HG03108 (cell line): ENCODE measurements at regions not wholly inside any gene's neighbourhood (a gene's known extent, or its start where the extent isn't known, plus 50 kb on each side); places are given as distances from the start of the nearest gene placed in this dataset.
"Not testable (repeated sequence)": the region's sequence is repeated elsewhere in the genome, so short reads cannot be mapped to it uniquely, and the experiment has no call there.

Experiments
- ATAC-seq: cut with Tn5 transposase; IDR thresholded peaks from one replicate; pipeline ENCODE4 v1.9.1; 2021; ENCODE audit warnings: moderate library complexity; ENCODE audit not compliant: unreplicated experiment

- no peak for ATAC-seq
These were observed 2017.3 kb downstream of the C4orf33 start for GRCh38 chr4:131113273-131113672.

DNA sequence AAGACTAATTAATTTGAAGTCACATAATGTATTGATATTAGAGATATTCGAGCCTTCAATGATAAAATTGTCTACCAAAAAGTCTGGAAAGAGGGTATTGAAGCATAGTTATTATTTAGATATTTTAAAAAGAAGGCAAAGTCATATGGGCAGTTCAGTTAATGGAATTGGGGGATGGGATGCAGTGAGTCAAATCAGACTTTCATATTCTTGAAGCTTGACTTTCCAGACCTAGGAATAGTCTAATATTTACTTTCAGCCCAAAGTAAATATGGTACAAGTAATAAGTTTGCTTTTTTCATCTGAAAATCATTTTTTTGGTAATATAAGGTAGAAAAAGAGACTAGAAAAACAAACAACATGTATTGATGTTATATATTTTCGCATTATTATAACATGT lies 2017.8 kb downstream of the C4orf33 start:
- ATAC-seq: no peak

- no peak for ATAC-seq
These were observed 2023.7 kb downstream of the C4orf33 start for GRCh38 chr4:131119661-131120060.

DNA sequence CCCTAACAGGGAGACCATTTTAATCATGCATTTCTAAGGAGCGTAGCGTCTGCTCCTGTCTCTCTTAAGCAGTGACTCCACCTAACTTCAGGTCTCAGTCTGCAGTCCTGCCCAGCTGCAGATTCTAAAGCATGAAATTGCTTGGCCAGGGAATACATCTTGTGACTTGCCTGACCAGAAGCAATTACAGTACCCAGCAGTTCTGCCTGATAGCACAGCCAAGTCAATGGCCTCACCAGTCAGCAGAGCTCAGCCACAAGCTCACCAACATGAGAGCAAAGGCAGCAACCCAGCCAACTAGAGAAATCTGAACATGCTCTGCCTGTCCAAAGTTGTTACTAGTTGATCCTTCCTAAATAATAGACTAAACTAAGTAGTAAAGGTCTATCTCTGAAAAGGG lies 2011.9 kb upstream of the PCDH10 start:
- ATAC-seq: no peak

DNA sequence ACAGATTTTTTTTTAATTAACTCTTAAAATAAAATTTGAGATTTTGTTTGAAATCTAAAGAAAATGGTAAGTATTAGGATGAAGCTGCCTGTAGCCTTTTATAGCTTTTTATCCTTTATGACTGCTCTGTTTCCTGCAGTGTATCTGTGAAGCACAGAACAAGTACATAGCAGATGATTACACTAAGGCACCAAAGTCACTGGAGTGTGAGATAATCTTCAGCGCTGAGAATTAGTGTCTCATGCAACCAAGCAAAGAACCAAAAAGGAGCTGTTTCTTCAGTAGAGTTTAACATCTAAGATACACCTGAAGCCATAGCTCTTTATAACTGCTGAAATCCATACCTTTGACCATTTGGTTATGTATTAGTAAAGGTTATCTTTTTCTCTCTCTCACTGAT lies 1989.8 kb upstream of the PCDH10 start:
- no peak for ATAC-seq

DNA sequence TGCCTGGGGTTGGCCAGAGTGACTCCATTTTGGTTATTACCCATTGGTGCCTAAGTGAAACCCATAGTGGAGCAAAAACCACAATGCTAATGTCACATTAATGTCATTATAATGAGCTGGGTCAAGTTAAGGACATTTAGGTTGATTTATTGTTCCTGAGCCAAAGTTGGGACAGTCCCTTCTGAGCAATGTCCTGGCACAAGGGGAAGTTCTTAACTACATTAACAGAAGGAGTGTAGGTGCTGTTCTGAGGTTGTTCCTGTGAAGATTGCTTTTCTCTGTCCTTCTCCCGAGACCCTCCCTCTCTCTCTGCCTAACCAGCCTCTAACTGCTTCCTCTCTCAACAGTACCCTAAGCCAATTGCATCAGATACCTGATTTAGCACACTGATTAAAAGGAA lies 1956.8 kb upstream of the PCDH10 start:
- ATAC-seq: no peak

- ATAC-seq: no peak
These were observed 1941.5 kb upstream of the PCDH10 start for GRCh38 chr4:131207589-131207988.

- ATAC-seq: no peak
These were observed 1900.8 kb upstream of the PCDH10 start for GRCh38 chr4:131248314-131248713.

DNA sequence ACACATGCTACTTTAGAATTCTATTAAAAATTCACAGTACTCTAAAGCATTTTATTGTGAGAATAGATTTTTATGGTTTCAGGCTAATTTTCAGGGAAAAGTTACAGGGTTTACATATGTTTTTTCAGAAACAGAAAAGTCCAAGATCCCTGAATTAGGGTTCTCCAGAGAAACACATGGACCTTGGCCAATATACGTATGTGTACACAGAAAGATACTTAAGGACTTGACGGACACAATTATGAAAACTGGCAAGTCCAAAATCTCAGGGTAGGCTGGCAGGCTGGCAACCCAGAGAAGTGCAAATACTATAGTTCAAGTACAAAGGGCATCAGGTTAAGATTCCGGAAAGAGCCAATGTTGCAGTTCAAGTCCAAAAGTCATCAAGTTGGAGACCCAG lies 1897.8 kb upstream of the PCDH10 start:
- ATAC-seq: no peak

DNA sequence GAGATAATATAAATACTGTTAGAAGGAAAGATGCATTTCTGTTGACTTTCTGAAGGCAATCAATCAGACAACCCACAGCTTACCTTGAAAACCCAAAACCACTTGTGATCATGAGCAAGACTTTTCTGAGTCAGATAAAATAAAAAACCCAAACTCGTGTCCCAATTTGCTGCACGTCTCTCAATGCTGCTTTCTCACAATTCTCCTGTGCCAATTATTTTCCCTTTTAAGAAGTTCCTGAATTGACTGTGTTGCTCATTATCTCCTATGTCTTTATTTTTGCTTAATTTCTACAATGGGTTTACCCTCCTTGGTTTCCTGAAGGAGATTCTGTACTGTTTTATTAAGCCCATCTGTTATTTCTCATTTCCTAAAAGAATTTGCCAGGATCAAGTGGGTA lies 1891.9 kb upstream of the PCDH10 start:
- ATAC-seq: no peak

GRCh38 chr4:131258361-131258760 lies 1890.7 kb upstream of the PCDH10 start:
- no peak for ATAC-seq

DNA sequence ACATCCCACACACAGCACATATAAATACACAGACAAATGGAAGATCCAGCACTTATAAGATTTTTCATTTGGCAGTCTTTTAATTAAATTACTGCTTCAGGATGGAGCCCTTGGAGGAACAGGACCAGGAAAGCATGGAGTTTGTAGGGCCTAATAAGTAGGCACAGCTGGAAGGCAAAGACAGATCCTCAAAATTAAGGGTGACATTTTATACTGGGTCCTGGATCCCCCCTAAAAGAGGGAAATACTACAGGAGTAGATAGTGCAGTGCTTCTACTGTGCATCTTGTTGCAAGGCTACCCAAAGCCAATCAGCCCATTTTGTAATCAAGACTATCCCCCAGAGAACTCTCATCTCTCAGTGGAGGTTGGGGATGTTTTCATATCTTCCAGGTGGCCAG lies 1860.7 kb upstream of the PCDH10 start:
- no peak for ATAC-seq

GRCh38 chr4:131296192-131296591 lies 1852.9 kb upstream of the PCDH10 start:
- ATAC-seq: no peak

DNA sequence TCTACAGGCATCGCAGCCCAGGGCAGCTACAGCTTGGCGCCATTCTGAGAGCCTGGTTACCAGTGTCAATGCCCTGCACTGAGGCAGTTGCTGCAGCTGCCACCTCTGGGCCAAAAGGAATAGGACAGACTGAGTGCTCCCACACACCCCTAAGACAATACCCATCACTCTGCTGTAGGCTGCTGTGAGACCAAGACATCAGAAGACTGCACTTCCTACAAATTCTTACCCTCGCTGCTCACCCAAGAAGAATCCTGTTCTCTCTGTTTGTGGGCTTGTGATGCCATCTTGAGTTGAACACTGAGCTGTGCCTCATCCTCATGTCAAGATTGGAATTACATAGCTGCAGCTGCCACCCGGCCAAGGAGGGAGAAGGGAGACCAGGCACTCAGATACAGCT lies 1847.0 kb upstream of the PCDH10 start:
- ATAC-seq: no peak

DNA sequence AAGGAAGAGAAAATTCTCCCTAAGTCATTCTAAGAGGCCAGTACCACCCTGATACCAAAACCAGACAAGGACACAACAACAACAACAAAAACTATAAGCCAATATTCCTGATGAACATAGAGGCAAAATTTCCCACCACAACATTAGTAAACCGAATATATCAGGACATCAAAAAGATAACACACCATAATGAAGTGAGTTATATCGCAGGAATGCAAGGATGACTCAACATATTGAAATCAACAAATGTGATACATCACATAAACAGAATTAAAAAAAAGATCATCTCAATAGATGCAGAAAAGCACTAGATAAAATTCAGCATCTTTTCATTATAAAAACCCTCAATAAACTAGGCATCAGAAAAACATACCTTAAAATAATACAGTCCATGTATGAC lies 1844.4 kb upstream of the PCDH10 start:
- ATAC-seq: no peak

DNA sequence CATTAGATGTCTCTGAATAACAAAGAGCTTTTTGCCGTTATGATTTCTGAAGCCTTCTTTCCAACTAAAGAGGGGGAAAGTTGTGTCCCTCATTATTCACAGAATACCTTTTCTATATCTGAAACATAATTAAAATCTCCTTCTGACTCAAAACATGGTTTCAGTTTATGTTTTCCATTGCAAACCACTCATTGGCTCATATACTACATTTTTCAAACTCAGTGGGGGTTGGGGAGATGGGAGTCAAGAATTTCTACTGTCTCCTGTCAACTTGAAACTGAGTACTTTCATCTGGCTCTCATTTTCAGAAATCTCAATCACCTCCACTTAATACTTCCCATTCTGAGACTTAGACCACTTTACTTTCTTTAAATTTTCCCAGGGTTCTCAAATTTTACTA lies 1839.5 kb upstream of the PCDH10 start:
- no peak for ATAC-seq

DNA sequence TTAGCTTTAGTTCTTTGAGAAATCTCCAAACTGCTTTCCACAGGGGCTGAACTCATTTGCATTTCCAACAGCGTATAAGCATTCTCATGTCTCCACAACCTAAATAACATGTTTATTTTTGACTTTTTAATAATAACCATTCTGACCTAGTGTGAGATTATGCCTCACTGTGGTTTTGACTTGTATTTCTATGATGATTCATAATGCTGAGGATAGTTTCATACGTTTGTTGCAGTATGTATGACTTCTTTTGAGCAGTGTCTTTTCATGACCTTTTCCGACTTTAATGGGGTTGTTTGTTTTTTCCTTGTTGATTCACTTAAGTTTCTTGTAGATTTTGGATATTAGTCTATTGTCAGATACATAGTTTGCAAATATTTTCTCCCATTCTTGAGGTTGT lies 1833.0 kb upstream of the PCDH10 start:
- ATAC-seq: no peak

DNA sequence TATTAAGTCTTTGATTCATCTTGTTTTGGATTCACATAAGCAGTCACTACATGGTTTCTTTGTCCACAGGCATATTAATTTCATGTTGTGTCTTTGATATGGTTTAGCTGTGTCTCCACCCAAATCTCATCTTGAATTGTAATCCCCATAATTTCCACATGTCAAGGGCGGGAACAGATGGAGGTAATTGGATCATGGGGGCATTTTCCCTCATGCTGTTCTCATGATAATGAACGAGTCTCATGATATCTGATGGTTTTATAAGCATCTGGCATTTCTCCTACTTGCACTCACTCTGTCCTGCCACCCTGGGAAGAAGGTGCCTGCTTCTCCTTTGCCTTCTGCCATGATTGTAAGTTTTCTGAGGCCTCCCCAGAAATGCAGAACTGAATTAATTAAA lies 1811.2 kb upstream of the PCDH10 start:
- no peak for ATAC-seq

DNA sequence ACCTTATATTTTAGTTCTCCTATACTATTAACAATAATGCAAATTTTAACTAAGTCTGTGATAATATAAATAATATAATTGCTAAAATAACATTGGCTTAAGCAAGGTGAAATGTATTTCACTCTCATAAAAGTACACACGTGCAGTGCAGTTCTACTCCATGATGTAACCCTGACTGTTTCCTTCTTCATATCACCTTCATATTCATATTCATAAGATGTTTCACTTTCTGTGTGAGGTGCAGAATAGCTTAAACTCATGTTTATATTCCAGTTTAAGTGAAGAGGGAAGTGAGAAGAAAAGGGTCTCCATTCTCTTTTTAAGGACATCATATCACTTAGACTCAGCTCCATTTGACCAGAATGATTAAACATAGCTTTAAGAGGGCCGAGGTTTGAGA lies 1810.0 kb upstream of the PCDH10 start:
- no peak for ATAC-seq

GRCh38 chr4:131344761-131345160 lies 1804.3 kb upstream of the PCDH10 start:
- ATAC-seq: no peak

- no peak for ATAC-seq
These were observed 1801.3 kb upstream of the PCDH10 start for GRCh38 chr4:131347816-131348215.

GRCh38 chr4:131348263-131348662 lies 1800.8 kb upstream of the PCDH10 start:
- ATAC-seq: no peak

DNA sequence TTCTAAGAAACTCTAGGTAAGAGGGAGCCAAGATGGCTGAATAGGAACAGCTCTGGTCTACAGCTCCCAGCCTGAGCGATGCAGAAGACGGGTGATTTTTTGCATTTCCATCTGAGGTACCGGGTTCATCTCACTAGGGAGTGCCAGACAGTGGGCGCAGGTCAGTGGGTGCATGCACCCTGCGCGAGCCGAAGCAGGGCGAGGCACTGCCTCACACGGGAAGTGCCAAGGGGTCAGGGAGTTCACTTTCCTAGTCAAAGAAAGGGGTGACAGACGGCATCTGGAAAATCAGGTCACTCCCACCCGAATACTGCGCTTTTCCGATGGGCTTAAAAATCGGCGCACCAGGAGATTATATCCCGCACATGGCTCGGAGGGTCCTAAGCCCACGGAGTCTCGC lies 1796.7 kb upstream of the PCDH10 start:
- not testable (repeated sequence) for ATAC-seq

DNA sequence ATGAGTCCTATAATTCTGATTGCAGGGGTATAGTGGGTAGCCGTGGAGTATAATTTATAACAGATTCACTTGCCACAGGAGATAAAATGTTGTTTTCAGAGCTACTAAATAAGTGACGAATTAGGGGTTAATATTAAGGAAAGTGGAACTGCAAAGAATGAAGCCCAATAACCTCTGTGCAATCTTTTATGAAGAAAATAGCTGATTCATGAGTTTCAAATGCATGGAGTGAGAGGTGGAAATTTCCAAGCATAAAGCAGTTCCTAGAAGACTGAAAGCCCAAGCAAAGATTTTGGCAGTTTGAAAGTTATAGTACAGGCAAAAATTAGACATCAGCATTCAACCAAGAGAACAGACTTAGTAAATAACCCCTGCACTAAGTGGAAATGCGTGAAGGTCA lies 1782.4 kb upstream of the PCDH10 start:
- ATAC-seq: no peak
